Right atrium auricular region (tissue), 2 donors: ENCODE measurements at regions not wholly inside any gene's neighbourhood (a gene's known extent, or its start where the extent isn't known, plus 50 kb on each side); places are given as distances from the start of the nearest gene placed in this dataset.
"Not testable (repeated sequence)": the region's sequence is repeated elsewhere in the genome, so short reads cannot be mapped to it uniquely, and the experiment has no call there.

Source experiments
- DNase-seq: peaks from one replicate; pipeline ENCODE4 v3.0.0-alpha.2; 2019; ENCODE audit warnings: low spot score
- H3K27ac ChIP-seq, 2 donors: fragments of 200-600 bp; sonication (generic); 1 replicate in 1 of 2; 2 replicates in 1 of 2; pipeline ENCODE4 v1.5.1; 2016 to 2019
- H3K27me3 ChIP-seq, 2 donors: fragments of 200-600 bp; sonication (generic); one replicate each; pipeline versions ENCODE4 v1.5.1 to v1.6.0; 2017 to 2019
- H3K36me3 ChIP-seq: fragments of 200-600 bp; sonication (generic); one replicate; pipeline ENCODE4 v1.5.1; 2016
- H3K4me1 ChIP-seq, 2 donors: fragments of 200-600 bp; sonication (generic); one replicate each; pipeline versions ENCODE4 v1.5.1 to v1.6.0; 2017 to 2019
- H3K4me3 ChIP-seq, 2 donors: fragments of 200-600 bp; sonication (generic); 1 replicate in 1 of 2; 2 replicates in 1 of 2; pipeline ENCODE4 v1.5.1; 2017 to 2019; ENCODE audit warnings: mild to moderate bottlenecking in 1 of 2, moderate library complexity in 1 of 2
- H3K9me3 ChIP-seq, 2 donors: fragments of 200-600 bp; sonication (generic); one replicate each; pipeline ENCODE4 v1.5.1; 2019
- TF ChIP-seq, protein P1 (sequence below), 2 donors: fragments of 200-600 bp; sonication (generic); IDR thresholded peaks; one replicate each; pipeline ENCODE4 v1.5.1; 2019; ENCODE audit warnings: antibody characterized with exemption in 2 of 2

DNA sequence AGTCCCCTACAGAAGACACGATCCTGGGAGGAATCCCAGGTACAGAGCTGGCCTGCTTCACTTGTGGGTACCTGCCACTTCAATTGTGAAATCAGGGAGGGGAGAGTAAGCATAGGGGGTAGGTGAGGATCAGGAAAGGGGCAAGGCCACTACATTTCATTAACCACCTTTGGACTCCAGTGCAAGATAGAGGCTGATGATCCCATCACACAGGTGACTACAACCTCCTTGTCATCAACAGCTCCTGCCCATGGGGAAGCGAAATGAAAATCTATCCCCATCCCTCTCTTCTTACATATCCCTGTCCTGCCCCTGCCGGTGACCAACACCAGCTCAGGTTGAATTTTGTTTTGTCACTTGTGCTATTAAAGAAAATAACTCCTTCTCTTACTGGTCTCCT lies 64.7 kb upstream of the VPREB1 start:
- no peaks in the 10 kb centered on the region for H3K9me3 ChIP-seq
- no peaks in the 10 kb centered on the region for H3K27me3 ChIP-seq
- H3K36me3 ChIP-seq, result no peaks in the 10 kb centered on the region
- TF ChIP-seq, protein P1, sequence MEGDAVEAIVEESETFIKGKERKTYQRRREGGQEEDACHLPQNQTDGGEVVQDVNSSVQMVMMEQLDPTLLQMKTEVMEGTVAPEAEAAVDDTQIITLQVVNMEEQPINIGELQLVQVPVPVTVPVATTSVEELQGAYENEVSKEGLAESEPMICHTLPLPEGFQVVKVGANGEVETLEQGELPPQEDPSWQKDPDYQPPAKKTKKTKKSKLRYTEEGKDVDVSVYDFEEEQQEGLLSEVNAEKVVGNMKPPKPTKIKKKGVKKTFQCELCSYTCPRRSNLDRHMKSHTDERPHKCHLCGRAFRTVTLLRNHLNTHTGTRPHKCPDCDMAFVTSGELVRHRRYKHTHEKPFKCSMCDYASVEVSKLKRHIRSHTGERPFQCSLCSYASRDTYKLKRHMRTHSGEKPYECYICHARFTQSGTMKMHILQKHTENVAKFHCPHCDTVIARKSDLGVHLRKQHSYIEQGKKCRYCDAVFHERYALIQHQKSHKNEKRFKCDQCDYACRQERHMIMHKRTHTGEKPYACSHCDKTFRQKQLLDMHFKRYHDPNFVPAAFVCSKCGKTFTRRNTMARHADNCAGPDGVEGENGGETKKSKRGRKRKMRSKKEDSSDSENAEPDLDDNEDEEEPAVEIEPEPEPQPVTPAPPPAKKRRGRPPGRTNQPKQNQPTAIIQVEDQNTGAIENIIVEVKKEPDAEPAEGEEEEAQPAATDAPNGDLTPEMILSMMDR (IDR thresholded peaks at IDR 0.05), result no peak
- H3K4me3 ChIP-seq, result no peak overlapping the region
- no peak overlapping the region for H3K27ac ChIP-seq
- H3K4me1 ChIP-seq, result no peaks in the 10 kb centered on the region
- no peak for DNase-seq

DNA sequence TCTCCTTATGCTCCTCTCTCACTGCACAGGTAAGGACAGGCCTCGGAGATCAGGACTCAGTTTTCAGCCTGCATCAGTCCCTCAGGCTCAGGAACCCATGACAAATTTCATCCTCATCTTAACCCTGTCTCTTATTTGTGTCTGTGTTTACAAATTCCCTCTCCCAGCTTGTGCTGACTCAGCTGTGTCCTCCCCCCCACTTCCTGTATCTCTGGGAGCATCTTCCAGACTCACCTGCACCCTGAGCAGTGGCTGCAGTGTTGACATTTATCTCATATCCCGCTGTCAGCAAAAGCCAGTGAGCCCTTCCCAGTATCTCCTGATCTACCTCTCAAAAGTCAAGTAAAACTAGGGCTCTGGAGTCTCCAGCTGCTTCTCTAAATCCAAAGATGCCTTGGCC lies 65.6 kb upstream of the VPREB1 start:
- H3K27me3 ChIP-seq, result no peaks in the 10 kb centered on the region
- no peaks in the 10 kb centered on the region for H3K36me3 ChIP-seq
- TF ChIP-seq, protein P1 (IDR thresholded peaks at IDR 0.05), result no peak
- DNase-seq, result no peak
- H3K4me1 ChIP-seq, result no peaks in the 10 kb centered on the region
- H3K27ac ChIP-seq, result no peak overlapping the region
- H3K4me3 ChIP-seq, result no peak overlapping the region
- no peaks in the 10 kb centered on the region for H3K9me3 ChIP-seq

DNA sequence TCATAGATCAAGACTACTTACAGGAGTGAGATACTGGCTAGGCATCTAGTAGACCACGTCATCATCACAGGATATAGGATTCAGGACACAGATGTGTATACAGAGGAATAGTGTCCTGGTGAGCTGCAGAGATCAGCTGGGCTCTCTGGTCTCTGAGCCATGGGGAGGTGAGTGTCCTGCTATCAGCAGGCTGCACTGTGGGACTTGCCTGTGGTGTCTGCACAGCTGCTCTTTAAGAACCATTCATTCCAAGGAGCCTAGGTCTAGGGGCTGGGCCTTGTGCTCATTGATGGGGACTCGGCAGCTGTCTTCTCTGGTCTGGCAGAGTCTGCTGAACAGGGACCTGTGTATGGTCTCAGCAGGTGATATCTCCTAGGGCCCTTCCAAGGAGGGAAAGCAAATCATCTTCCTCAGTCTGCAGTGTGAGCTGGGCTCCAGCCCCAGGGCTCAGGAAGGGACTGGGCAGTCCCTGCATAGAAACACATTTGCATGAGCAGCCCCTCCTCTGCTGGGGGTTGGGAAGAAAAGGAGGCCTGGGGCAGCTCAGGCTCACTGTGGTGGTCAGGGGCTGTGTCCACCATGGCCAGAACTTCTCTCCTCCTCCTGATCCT lies 66.1 kb upstream of the VPREB1 start:
- Histone ChIP-seq H3K9me3 (no peaks in the 10 kb centered on the region), H3K36me3 (no peaks in the 10 kb centered on the region), H3K27ac (no peak overlapping the region), H3K4me1 (no peaks in the 10 kb centered on the region), H3K4me3 (no peak overlapping the region), H3K27me3 (no peaks in the 10 kb centered on the region)
- TF ChIP-seq, protein P1 (IDR thresholded peaks at IDR 0.05), result no peak
- DNase-seq, result no peak

DNA sequence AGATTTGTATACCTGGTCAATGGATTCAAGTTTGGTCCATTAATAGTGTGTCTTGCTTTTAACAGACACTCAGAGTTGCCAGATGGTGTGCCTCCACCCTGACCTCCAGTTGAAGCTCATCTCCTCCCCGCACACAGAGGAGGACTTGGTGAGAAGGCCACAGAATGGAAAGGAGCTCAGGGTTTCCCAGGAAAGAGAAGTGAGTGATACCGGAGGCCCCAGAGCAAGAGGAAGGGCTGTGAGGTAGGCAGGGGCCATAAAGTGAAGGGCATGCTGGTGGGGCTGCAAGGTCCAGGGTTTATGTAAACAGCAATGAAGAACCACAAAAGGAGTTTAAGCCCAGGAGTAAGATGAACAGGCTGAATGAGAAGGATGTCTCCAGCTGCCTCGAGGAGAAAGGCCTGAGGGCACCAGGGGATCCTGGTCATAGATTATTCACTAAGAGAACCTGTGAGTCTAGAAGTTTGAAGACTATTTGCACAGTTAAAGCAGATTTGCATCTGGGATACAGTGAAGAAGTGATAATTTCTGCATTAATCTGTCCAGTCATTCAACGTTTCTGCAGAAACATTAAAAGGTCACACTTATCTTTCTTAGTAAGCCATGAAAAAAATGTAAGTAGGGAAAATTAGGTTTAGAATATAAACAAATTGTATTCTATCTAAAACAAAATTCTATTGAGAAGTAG lies 67.5 kb upstream of the VPREB1 start:
- Histone ChIP-seq H3K27ac (no peak overlapping the region), H3K4me3 (no peak overlapping the region), H3K27me3 (no peaks in the 10 kb centered on the region), H3K36me3 (no peaks in the 10 kb centered on the region), H3K4me1 (no peaks in the 10 kb centered on the region), H3K9me3 (no peaks in the 10 kb centered on the region)
- TF ChIP-seq, protein P1 (IDR thresholded peaks at IDR 0.05), result no peak
- no peak for DNase-seq

DNA sequence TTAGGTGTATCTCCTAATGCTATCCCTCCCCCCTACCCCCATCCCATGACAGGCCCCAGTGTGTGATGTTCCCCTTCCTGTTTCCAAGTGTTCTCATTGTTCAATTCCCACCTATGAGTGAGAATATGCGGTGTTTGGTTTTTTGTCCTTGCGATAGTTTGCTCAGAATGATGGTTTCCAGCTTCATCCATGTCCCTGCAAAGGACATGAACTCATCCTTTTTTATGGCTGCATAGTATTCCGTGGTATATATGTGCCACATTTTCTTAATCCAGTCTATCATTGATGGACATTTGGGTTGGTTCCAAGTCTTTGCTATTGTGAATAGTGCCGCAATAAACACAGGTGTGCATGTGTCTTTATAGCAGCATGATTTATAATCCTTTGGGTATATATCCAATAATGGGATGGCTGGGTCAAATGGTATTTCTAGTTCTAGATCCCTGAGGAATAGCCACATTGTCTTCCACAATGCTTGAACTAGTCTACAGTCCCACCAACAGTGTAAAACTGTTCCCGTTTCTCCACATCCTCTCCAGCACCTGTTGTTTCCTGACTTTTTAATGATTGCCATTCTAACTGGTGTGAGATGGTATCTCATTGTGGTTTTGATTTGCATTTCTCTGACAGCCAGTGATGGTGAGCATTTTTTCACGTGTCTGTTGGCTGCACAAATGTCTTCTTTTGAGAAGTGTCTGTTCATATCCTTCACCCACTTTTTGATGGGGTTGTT lies 71.5 kb upstream of the VPREB1 start:
- H3K27me3 ChIP-seq, DNase-seq, H3K4me1 ChIP-seq, H3K4me3 ChIP-seq, H3K9me3 ChIP-seq, H3K27ac ChIP-seq, H3K36me3 ChIP-seq: not testable (repeated sequence)
